Stimulated activated CD4-positive, alpha-beta T cell treated with anti-CD3 and anti-CD28 coated beads, TNF-alpha, amount 100 ng/mL, for 4 hours (primary cell): ENCODE measurements at regions not wholly inside any gene's neighbourhood (a gene's known extent, or its start where the extent isn't known, plus 50 kb on each side); places are given as distances from the start of the nearest gene placed in this dataset.

Experiments used
- DNase-seq, 3 experiments: peaks; one replicate each; pipeline ENCODE4 v3.0.0-alpha.2; 2020; ENCODE audit warnings: low read depth in 3 of 3

DNA sequence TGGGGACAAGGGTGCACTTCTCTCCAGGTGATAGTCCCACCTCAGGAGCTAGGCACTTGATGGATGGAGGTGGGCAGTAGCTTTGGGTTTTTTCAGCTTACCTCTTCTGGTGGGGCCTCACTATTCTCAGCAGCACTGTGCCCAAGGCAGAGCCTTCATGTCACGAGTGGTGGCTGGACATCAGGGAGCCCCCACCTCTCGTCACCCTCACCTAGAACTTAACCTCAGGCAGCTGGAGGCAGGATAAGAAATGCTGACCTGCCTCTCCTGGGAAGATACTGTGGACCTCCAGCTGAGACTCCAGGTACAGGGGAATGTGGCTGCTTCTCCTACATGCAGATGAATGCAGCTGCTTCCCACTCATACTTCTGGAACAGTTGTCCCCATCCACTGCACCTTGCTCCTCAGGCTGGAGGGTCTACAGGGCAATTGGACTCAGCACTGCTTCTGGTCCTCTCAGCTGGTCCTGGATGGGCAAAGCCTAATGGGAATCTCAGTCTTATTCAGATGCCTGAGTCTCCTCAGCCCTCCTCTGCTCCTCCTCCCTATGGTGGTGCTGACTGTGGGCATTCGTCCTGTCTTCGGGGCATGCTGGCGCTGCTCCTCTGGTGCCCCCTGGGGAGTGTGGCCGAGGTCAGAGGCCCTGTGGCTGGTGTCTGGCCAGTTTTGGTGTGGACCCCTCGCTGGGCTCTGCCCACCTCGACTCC lies 129.9 kb downstream of the KLF13 start:
- DNase-seq: no peak

DNA sequence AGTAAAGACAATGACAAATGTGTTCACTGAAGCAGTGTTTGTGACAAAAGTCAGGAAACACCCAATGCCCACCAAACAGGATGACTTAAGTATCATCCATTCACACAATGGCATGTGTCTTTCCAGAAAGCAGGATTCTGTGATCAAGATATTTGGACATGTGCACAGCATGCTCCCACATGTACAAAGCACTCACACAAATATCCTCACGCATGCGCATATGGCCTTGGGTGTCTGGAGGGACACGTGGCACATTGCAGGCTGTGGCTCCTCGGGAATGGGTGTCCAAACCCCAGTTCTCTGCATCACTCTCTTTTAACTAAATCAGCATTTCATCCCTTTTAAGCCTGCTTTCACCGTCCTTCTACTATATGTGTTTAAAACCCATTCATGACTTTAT lies 130.5 kb downstream of the KLF13 start:
- no peak for DNase-seq

GRCh38 chr15:31457631-31458526 lies 131.2 kb downstream of the KLF13 start:
- DNase-seq: no peak

DNA sequence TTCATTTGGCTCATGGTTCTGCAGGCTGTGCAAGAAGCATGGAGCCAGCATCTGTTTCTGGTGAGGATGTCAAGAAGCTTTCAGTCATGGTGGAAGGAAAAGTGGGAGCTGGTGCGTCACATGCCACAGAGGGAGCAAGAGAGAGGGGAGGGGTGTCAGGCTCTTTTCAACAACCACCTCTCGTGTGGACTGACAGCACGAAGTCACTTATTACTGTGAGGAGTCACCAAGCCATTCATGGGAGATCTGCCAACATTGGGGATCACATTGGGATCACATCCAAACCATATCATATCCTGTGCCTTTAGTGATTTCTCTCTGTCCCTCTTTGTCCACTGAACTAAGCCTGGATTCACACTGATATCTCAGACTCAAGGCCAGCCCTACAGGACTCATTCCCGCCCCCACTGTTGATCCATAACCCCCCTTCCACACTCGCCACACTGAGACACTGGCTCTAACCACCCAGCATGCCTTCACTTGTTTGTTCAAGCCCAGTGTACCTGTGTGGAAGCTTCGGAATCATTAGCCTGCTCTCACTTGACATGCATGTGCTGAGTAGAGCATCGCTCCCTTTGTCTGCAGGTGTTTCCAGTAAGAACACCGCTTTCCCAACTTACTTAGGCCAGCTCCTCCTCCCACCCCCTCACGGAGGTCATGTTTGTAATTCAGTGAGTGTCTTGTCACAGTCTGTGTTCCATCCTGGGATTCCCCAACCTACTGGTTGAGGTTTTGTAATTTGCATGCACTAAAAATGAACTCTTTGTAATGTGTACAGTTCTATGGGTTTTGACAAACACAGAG lies 132.2 kb downstream of the KLF13 start:
- peak in 1 of 3 experiments; percentile 23 for DNase-seq

GRCh38 chr15:31459400-31459748 lies 132.7 kb downstream of the KLF13 start:
- no peak for DNase-seq

DNA sequence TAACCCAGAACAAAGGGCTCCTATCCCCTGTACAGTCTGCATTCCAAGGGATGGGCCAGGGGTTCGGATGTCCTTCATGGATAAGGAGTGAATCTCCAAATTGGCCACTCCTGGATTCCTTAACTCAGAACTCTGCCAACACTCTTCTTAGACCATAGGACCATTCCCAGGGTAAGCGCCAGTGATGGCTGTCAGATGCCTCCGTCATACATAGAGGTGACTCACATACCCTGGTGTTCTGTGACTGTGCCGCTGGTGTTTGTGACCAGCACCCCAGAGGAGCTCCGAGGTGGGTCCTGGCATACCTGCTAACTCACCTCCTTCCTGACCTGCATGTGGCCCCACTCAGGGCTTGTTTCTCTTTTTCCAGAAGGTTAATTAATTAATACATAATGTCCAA lies 134.7 kb downstream of the KLF13 start:
- DNase-seq: no peak

GRCh38 chr15:31461911-31462480 lies 135.4 kb downstream of the KLF13 start:
- DNase-seq: no peak

DNA sequence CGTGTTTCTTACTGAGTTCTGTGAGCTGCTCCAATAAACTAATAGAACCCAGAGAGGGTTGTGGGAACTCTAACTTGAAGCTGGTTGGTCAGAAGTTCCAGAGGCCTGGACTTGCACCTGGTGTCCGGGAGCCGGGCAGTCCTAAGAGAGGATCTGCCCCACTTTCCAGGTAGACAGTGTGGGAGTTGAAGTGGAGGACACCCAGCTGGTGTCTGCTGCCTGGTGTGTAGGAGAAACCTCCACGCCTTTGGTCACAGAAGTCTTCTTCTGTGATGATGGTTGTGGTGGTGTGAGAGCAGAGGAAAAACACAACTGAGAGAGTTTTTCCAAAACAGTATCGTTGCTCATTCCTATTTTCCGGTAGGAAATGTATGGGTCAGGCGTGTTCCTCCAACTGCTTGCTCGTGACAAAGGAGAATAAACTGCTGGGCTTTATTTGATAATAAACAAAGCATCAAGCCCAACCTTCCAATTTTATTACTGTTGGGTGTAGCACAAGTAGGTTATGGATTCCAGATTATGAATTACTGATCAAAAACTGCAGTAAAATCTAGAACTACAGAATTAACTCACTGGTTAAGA lies 137.0 kb downstream of the KLF13 start:
- DNase-seq: no peak

DNA sequence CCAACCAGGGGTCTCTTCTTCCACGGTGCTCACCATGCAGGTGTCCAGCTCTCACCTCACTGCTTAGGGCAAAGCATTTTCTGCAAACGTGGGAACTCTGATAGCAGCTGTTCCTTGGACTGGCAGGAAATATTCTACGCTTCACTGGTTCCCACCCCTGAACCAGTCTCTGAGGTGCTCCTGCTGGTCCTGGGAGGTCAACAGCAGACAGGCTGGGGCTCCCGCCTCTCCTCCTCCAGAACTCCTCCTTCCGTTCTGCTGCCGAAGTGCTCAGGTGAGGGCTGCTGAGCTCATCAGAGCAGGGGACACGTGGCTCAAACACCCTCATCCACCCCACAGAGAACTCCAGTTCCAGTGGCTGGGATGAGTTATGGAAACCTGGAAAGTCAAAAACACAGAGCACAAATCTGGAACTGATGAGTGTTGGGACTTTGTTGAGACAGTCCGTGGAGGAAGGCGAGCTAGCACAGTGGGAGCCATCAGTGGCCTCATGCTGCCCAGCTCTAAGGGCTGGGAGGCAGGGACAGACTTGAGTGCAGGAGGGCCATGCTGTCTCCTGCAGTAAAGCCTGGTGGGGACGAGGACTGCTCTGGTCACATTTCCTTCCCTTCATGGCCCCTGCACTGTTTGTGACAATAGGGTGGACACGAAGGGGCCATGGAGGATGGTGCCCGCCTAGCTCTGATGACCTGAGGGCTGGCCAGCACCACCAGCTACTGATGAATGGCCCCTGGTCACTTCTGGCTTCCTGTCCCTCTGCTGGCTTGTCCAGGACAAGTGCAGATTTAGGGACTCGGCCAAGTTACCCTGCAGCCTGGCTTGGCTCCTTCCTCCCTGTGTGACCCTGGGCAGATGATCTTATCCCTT lies 137.8 kb downstream of the KLF13 start:
- no peak for DNase-seq

DNA sequence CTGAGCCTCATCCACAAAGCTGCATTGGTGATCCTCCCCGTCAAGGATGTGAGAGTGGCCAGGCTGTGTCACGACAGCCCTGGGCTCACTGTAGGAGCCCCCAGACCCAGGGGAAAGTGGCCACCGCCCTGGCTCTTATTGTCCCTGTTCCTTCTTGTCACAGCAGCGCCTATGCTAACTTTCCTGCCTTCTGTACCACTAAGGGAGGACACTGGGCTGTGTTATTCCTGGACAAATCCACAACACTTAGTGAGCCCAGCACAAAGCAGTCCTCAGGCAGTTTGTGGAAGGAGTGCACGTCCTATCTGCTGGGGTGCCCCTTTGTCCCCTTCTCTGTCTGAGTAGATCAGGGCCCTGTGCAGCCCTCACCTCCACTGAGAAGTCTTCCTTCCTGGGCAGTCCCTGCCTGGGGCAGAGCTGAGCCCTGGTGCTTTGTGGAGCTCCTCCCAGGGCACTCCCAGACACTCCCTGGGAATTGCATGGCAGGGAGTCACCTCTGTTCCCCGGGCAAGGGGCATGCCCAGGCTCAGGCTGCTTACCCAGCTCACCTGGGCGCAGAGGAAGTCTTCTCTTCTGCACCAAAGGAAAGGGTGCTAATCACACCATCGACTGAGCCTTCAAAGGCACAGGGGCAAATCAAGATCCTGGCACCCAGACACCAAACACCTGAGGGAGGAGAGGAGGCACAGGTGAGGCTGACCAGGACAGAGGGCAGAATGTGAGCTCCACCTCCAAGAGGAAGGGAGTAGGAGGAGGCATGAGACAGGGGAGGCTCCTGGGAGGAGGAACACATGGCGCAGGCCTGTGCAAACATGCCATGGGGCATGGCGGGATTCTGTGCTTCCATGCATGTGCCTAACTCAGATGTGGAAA lies 138.7 kb downstream of the KLF13 start:
- no peak for DNase-seq

DNA sequence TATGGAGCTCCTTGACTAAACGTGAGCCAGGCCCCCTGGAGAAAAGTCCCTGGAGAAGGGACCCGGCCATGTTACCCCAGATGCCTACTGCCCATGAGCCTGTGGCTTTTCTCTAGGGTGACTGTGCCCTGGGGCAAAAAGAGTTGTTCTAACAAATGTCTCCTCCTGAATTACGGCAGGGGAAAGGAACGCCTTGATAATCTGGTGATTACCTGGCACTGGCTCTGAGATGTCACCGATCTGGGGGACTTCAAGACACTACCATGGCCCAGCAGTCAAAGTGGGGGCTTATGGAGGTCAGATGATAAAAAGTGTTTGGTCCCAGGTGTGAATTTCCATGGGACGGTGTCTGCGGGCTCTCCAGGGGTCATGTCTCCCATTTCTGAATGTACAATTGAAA lies 140.7 kb downstream of the KLF13 start:
- DNase-seq: no peak

DNA sequence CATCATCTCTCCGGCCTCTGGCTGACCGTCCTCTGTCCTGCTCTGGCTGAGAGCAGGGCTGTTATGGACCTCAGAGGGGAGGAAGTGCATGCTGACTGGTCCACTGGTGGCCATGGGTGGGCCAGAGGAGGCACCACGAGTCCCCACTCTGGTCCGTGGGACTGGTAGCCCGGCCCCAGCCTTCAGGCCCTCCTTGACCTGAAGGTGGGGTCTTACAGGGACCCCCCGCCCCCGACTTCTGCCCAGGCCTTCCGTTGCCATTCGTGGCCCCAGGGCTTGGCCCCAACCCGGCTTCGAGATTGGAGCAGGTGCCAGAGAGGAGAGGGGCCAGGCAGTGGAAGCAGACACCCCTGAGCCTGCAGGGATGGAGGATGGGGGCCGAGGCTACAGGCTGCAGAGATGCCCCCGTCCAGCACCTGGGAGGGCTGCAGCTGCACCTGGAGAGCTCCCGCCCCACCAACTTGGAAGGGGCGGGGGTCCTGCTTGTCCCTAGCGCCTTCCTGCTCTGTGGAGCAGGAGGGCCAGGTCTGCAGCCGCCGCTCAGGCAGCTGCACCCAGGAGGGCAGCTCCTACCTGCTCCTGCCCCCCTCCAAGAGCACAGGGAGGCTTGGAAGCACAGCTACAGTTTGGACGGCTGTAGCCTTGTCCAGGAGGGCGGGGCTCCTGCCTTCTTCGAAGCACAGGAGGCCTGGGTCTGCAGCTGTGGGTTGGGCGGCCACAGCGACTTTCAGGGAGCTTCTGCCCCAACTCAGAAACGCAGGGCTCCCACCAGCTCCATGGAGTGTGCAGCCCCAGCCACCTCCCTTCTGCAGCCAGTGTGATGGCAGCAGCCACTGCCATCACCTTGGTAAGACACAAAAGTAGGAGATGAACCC lies 142.5 kb downstream of the KLF13 start:
- no peak for DNase-seq

GRCh38 chr15:31469786-31470525 lies 143.3 kb downstream of the KLF13 start:
- DNase-seq: no peak

DNA sequence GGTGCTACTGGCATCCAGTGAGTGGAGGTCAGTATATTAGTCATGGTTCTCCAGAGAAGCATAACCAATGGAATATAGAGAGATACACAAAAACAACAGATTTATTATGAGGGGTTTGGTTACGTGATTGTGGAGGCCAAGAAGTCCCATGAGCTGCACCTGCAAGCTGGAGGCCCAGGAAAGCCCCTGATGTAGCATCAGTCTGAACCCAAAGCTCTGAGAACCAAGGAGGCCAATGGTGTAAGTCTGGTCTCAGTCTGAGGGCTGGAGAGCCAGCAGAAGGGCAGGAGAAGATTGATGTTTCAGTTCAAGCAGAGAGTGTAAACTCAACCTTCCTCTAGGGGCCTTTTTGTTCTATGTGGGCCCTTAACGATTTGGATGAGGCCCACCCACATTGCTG lies 144.1 kb downstream of the KLF13 start:
- DNase-seq: no peak

DNA sequence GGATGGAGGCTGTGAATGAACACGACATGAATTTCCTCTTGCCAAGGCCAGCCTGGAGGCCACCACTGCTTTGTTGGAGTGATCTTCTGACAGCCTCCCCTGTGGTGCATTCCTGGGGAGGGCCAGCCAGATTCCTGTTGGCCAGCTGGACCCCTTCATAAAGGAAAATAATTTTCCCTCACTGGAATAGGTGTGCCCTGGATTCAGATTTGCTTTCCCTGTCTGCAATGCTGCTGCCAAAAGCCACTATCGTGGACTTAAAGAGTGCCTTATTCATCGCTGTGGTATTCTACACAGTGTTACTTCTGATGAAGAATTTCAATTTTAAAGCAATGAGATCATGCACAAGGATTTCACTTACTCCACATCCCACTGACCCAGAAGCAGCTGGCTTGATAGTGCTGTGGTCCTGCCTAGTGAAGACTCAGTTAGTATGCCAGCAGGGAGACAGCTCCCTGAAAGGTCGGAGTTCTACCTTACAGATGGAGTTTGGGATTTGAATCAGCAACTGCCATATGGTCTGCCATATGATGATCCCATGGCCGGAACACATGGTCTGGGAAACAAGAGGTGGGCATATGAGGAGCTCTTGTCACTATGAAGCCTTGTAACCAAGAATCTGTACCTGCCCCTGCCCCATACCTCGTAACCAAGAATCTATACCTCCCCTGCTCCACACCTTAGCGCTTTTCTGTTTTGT lies 145.2 kb downstream of the KLF13 start:
- DNase-seq: no peak

- DNase-seq: no peak
These were observed 146.2 kb downstream of the KLF13 start for GRCh38 chr15:31472636-31473384.
